Breast epithelium (tissue), 4 donors: ENCODE measurements at regions not wholly inside any gene's neighbourhood (a gene's known extent, or its start where the extent isn't known, plus 50 kb on each side); places are given as distances from the start of the nearest gene placed in this dataset.

ENCODE experiments used
- DNase-seq, 2 donors: peaks; one replicate each; pipeline ENCODE4 v3.0.0-alpha.2; 2019; ENCODE audit warnings: low spot score in 2 of 2
- H3K27ac ChIP-seq, 2 donors: fragments of 200-600 bp; sonication (generic) in 1 of 2; one replicate each; pipeline ENCODE4 v1.5.1; 2016 to 2019; ENCODE audit warnings: mild to moderate bottlenecking in 1 of 2
- H3K27me3 ChIP-seq, 2 donors: fragments of 200-600 bp; sonication (generic) in 1 of 2; one replicate each; pipeline versions ENCODE4 v1.5.1 to v1.6.0; 2017 to 2019; ENCODE audit warnings: control low read depth in 1 of 2, mild to moderate bottlenecking in 1 of 2
- H3K36me3 ChIP-seq: fragments of 200-600 bp; one replicate; pipeline ENCODE4 v1.5.1; 2019
- H3K4me1 ChIP-seq, 2 donors: fragments of 200-600 bp; sonication (generic); one replicate each; pipeline ENCODE4 v1.5.1; 2016 to 2019; ENCODE audit warnings: control low read depth in 1 of 2
- H3K4me3 ChIP-seq, 3 donors: fragments of 200-600 bp; sonication (generic); 1 replicate in 2 of 3; 2 replicates in 1 of 3; pipeline ENCODE4 v1.5.1; 2016 to 2019; ENCODE audit warnings: mild to moderate bottlenecking in 3 of 3, moderate library complexity in 2 of 3
- H3K9me3 ChIP-seq, 2 donors: fragments of 200-600 bp; sonication (generic) in 1 of 2; one replicate each; pipeline ENCODE4 v1.5.1; 2016 to 2019; ENCODE audit warnings: control low read depth in 1 of 2
- CTCF ChIP-seq, 3 donors: fragments of 450-650 bp; IDR thresholded peaks; one replicate each; pipeline ENCODE4 v1.5.1; 2016 to 2017; ENCODE audit warnings: antibody characterized with exemption in 3 of 3, mild to moderate bottlenecking in 3 of 3, moderate library complexity in 3 of 3
- POLR2A ChIP-seq: fragments of 450-650 bp; IDR thresholded peaks from one replicate; pipeline ENCODE4 v1.6.1; 2016; ENCODE audit warnings: antibody characterized with exemption, mild to moderate bottlenecking, moderate library complexity
- POLR2AphosphoS5 ChIP-seq, 3 donors: sonication (generic); formaldehyde crosslinking; IDR thresholded peaks; one replicate each; pipeline ENCODE4 v1.6.1; 2017; ENCODE audit warnings: antibody characterized with exemption in 3 of 3
- intact Hi-C: fragments of 100-400 bp; cut with DNase I; formaldehyde crosslinking; loops from one replicate; pipeline ENCODE4 v1.15.1; 2023; ENCODE audit warnings: low total_unique reads

- no peaks in the 10 kb centered on the region for H3K9me3 ChIP-seq
- DNase-seq: no peak
- H3K36me3 ChIP-seq: no peaks in the 10 kb centered on the region
- H3K27me3 ChIP-seq: no peaks in the 10 kb centered on the region
- intact Hi-C loops: no loop called here
- no peak overlapping the region for H3K27ac ChIP-seq
- no peak overlapping the region for H3K4me3 ChIP-seq
- H3K4me1 ChIP-seq: no peaks in the 10 kb centered on the region
- no peak for TF ChIP-seq POLR2A
- TF ChIP-seq POLR2AphosphoS5 (IDR thresholded peaks at IDR 0.05): no peak
- no peak for TF ChIP-seq CTCF (IDR thresholded peaks at IDR 0.05)
Observed at GRCh38 chr15:35309886-35310285, 224.8 kb upstream of the NANOGP8 start.

GRCh38 chr15:35308802-35309201, 223.7 kb upstream of the NANOGP8 start:
- H3K4me1 ChIP-seq: no peaks in the 10 kb centered on the region
- no peaks in the 10 kb centered on the region for H3K9me3 ChIP-seq
- H3K27me3 ChIP-seq: no peaks in the 10 kb centered on the region
- no peaks in the 10 kb centered on the region for H3K36me3 ChIP-seq
- intact Hi-C loops: no loop called here
- no peak for DNase-seq
- TF ChIP-seq CTCF (IDR thresholded peaks at IDR 0.05) (no peak), POLR2AphosphoS5 (IDR thresholded peaks at IDR 0.05) (no peak)
- no peak overlapping the region for H3K4me3 ChIP-seq
- H3K27ac ChIP-seq: no peak overlapping the region

- intact Hi-C loops: no loop called here
- Histone ChIP-seq H3K27ac (no peak overlapping the region), H3K4me3 (no peak overlapping the region), H3K27me3 (no peaks in the 10 kb centered on the region), H3K4me1 (no peaks in the 10 kb centered on the region), H3K9me3 (no peaks in the 10 kb centered on the region), H3K36me3 (no peaks in the 10 kb centered on the region)
- DNase-seq: no peak
- TF ChIP-seq CTCF (IDR thresholded peaks at IDR 0.05) (no peak), POLR2AphosphoS5 (IDR thresholded peaks at IDR 0.05) (no peak), POLR2A (no peak)
Observed at GRCh38 chr15:35307676-35308075, 222.6 kb upstream of the NANOGP8 start.

- no peaks in the 10 kb centered on the region for H3K27me3 ChIP-seq
- no peak for DNase-seq
- no peak for TF ChIP-seq CTCF (IDR thresholded peaks at IDR 0.05)
- no peak for TF ChIP-seq POLR2A
- no peak for TF ChIP-seq POLR2AphosphoS5 (IDR thresholded peaks at IDR 0.05)
- H3K27ac ChIP-seq: no peak overlapping the region
- H3K9me3 ChIP-seq: no peaks in the 10 kb centered on the region
- no peaks in the 10 kb centered on the region for H3K4me1 ChIP-seq
- no peaks in the 10 kb centered on the region for H3K36me3 ChIP-seq
- no peak overlapping the region for H3K4me3 ChIP-seq
- intact Hi-C loops: no loop called here
Observed at GRCh38 chr15:35307026-35307425, 221.9 kb upstream of the NANOGP8 start.

GRCh38 chr15:35306361-35306981, 221.4 kb upstream of the NANOGP8 start:
- intact Hi-C loops: no loop called here
- Histone ChIP-seq H3K4me1 (no peaks in the 10 kb centered on the region), H3K27me3 (no peaks in the 10 kb centered on the region), H3K9me3 (no peaks in the 10 kb centered on the region), H3K36me3 (no peaks in the 10 kb centered on the region), H3K4me3 (no peak overlapping the region), H3K27ac (no peak overlapping the region)
- no peak for DNase-seq
- TF ChIP-seq POLR2AphosphoS5 (IDR thresholded peaks at IDR 0.05): no peak
- no peak for TF ChIP-seq POLR2A
- TF ChIP-seq CTCF (IDR thresholded peaks at IDR 0.05): no peak
